Epithelial cell of proximal tubule (primary cell): ENCODE measurements at regions not wholly inside any gene's neighbourhood (a gene's known extent, or its start where the extent isn't known, plus 50 kb on each side); places are given as distances from the start of the nearest gene placed in this dataset.

Experiments used
- DNase-seq: peaks from one replicate; pipeline ENCODE4 v3.0.0-alpha.2; 2011; ENCODE audit warnings: low read depth
- H3K4me3 ChIP-seq: 2 replicates; pipeline ENCODE4 v1.5.1; 2011; ENCODE audit warnings: low read depth, mild to moderate bottlenecking, low read length
- TF ChIP-seq, protein P1 (sequence below): conservative IDR thresholded peaks from 2 replicates; pipeline ENCODE4 v1.5.1; 2012; ENCODE audit warnings: low read depth, mild to moderate bottlenecking, low read length

GRCh38 chr7:71042591-71042990, 89.4 kb upstream of the GALNT17 start:
- TF ChIP-seq, protein P1, sequence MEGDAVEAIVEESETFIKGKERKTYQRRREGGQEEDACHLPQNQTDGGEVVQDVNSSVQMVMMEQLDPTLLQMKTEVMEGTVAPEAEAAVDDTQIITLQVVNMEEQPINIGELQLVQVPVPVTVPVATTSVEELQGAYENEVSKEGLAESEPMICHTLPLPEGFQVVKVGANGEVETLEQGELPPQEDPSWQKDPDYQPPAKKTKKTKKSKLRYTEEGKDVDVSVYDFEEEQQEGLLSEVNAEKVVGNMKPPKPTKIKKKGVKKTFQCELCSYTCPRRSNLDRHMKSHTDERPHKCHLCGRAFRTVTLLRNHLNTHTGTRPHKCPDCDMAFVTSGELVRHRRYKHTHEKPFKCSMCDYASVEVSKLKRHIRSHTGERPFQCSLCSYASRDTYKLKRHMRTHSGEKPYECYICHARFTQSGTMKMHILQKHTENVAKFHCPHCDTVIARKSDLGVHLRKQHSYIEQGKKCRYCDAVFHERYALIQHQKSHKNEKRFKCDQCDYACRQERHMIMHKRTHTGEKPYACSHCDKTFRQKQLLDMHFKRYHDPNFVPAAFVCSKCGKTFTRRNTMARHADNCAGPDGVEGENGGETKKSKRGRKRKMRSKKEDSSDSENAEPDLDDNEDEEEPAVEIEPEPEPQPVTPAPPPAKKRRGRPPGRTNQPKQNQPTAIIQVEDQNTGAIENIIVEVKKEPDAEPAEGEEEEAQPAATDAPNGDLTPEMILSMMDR, result no peak
- no peak for DNase-seq
- H3K4me3 ChIP-seq, result no peak overlapping the region

DNA sequence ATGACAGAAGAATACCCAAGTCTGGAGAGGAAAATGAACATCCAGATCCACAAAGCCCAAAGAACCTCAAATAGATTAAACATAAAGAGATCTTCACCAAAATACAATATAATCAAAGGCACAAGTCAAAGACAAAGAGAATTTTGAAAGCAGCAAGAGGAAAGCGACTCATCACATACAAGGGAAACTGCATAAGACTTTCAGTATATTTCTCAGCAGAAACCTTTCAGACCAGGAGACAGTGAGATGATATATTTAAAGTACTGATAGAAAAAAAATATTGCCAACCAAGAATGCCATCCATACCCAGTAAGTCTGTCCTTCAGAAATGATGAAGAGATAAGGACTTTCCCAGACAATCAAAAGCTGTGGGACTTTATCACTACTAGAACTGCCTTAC, 81.5 kb upstream of the GALNT17 start:
- no peak overlapping the region for H3K4me3 ChIP-seq
- no peak for DNase-seq
- TF ChIP-seq, protein P1, result no peak

DNA sequence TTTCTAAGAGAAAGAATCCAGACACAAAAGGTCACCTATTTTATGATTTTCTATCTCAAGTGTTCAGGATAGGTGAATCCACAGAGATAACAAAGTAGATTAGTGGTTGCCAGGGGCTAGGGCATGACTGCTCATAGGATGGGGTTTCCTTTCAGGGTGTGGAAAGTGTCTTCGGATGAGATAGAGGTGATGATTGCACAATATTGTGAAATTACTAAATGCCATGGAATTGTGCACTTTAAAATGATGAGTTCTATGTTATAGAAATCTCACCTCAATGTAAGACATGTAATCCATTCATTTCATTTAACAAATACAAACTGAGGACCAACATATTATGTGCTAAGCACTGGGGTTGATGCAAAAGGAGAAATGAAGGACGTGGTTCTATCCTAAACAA, 76.4 kb upstream of the GALNT17 start:
- no peak overlapping the region for H3K4me3 ChIP-seq
- DNase-seq, result no peak
- TF ChIP-seq, protein P1, result no peak

DNA sequence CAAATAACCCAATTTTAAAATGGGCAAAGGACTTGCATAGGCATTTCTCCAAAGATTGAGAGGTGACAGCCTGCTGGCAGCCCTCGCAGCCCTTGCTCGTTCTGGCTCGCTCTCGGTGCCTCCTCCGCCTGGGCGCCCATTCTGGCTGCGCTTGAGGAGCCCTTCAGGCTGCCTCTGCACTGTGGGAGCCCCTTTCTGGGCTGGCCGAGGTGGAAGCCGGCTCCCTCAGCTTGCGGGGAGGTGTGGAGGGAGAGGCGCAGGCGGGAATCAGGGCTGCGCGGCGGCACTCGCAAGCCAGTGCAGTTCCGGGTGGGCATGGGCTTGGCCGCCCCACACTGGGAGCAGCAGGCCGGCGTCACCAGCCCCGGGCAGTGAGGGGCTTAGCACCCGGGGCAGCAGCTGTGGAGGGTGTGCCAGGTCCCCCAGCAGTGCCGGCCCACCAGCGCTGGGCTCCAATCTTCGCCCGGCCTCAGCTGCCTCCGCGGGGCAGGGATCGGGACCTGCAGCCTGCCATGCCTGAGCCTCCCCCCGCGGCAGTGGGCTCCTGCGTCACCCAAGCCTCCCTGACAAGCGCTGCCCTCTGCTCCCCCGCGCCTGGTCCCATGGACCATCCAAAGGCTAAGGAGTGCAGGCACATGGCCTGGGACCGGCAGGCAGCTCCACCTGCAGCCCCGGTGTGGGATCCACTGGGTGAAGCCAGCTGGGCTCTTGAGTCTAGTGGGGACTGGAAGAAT, 54.0 kb upstream of the GALNT17 start:
- TF ChIP-seq, protein P1, result no peak
- DNase-seq, result no peak
- no peak overlapping the region for H3K4me3 ChIP-seq
